Activated naive CD4-positive, alpha-beta T cell treated with Interleukin-2 at 50 U/mL for 16 hours (primary cell): ENCODE measurements at regions not wholly inside any gene's neighbourhood (a gene's known extent, or its start where the extent isn't known, plus 50 kb on each side); places are given as distances from the start of the nearest gene placed in this dataset.

Experiments
- DNase-seq: peaks from one replicate; pipeline ENCODE4 v3.0.0-alpha.2; 2020

DNA sequence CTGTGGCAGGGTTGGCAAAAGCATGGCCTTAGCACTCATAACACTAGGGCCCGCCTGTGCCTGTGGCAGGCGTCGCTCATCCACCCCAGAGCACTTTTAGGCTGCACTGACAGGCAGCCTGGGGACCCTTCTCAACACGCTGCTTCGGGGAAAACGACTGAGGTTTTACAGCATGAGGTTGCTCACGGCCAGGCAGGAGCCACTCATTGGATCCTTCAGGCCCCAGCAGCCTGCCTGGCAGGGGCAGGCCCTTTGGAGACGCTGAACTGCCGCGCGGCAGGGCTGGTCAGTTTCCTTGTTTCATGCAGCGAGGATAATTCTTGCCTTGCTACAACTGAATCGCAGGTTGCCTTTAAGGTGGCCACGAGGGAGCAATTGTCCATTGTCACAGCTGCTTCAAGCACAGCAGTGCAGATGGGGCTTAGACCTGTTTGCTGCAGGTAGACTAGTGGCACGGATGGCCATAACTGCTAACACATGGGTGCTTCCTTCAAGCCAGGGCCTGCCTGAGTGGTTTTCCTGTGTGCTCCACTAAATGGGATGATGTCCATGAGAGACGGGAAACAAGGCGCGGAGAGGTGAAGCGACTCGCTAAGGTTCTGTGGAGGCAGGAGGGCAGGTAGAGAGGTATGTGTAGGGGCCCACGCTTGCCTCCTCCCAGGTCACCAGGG lies 49.9 kb upstream of the HS6ST1 start:
- no peak for DNase-seq

GRCh38 chr2:128369108-128369555 lies 50.5 kb upstream of the HS6ST1 start:
- DNase-seq, result no peak

- DNase-seq, result no peak
Observed at GRCh38 chr2:128369602-128370467, 51.2 kb upstream of the HS6ST1 start.

- DNase-seq, result no peak
Observed at GRCh38 chr2:128370468-128371247, 52.0 kb upstream of the HS6ST1 start.

GRCh38 chr2:128371248-128371630 lies 52.6 kb upstream of the HS6ST1 start:
- DNase-seq, result no peak

DNA sequence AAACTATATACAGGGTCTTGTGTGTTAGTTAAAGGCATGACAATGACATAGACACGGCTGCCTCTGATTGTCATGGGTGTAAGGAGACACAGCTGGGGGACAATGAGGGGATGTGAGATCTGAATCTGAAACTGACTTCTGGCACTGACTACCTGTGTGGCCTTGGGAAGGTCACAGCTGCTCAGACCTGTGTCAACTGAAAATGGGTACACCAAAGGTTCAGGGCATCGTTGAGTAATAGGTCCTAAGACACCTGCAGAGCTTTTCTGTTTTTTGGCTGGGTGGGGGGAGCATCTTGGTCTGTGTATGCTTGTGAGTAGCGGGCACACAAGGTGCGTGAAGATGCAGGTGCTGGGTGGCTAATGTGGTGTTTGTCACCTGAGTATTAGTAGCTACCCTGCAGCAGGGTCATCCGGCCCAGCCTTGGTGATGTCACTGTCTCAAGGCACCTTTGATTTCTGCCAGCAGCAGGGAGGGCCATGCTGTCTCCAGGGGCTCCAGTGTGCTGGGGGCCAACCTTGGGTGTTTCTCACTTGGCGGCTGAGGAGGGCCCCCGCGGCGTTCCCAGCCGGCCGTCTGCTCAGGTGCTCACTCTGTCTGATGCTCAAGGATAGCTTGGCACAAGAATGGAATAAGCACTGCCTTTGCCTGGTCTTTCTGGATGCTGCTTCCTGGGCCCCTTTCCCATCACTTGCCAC lies 53.1 kb upstream of the HS6ST1 start:
- no peak for DNase-seq

GRCh38 chr2:128372621-128373341 lies 54.1 kb upstream of the HS6ST1 start:
- DNase-seq, result no peak

DNA sequence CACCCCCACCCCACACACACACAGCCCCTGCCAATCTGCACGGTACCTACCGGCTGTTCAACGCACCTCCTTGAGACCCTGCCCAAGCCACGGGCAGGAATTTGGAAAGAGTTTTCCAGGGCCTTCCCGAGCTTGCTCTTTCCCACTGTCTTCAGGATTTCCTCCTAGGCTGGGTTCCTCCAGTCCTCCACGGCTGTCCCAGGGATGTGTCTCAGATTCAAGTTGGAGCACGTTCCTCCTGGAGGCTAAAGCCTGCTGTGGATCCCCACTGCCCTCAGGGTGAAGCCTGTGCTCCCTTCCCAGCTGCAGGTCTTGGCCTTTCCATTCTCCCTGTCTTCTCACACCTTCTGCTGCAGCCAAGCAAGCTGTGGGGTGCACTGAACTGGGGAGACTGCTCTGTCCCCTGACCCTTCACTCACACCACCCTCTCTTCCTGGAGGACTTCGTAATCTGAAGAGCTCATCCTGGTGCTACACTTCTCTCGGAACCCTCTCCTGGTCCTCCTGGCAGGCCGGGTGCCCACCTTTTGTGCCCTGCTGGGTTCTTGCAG lies 54.9 kb upstream of the HS6ST1 start:
- no peak for DNase-seq

GRCh38 chr2:128374001-128374710 lies 55.5 kb upstream of the HS6ST1 start:
- no peak for DNase-seq

- no peak for DNase-seq
Observed at GRCh38 chr2:128374711-128375413, 56.2 kb upstream of the HS6ST1 start.

- no peak for DNase-seq
Observed at GRCh38 chr2:128375454-128375853, 56.8 kb upstream of the HS6ST1 start.

DNA sequence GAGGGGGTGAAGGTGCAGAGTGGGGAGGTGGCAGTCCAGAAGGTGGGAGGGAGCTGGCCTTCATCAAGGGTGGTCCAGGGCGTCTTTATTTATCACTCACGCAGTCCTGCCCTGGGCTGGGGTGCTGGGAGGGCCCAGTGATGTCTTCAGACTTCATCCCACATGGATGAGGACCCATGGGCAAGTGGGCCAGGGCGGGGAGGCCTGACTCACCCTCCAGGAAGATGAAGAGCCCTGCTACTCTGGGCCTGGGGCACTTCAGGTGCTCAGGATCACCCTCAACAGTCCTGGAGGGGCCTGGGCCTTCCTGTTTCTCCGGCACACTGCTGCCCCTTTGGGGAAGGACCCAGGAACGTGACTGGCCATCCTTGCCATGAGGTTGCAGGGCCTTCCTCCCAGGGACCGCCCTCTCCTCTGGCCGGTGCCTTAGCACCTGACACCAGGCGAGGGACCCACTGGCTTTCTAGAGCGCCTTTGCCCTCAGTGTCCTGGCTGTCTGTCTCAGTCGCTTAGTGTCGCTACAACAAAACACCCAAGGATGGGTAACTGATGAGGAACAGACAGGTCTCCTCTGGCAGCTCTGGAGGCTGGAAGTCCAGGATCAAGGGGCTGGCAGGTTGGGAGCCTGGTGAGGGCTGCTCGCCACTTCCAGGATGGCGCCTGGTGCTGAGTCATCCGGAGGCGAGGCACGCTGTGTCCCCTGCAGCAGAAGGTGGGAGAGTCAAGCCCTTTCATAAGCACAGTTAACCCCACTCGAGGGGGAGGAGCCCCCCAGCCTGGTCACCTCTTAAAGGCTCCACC lies 57.8 kb upstream of the HS6ST1 start:
- DNase-seq, result no peak

DNA sequence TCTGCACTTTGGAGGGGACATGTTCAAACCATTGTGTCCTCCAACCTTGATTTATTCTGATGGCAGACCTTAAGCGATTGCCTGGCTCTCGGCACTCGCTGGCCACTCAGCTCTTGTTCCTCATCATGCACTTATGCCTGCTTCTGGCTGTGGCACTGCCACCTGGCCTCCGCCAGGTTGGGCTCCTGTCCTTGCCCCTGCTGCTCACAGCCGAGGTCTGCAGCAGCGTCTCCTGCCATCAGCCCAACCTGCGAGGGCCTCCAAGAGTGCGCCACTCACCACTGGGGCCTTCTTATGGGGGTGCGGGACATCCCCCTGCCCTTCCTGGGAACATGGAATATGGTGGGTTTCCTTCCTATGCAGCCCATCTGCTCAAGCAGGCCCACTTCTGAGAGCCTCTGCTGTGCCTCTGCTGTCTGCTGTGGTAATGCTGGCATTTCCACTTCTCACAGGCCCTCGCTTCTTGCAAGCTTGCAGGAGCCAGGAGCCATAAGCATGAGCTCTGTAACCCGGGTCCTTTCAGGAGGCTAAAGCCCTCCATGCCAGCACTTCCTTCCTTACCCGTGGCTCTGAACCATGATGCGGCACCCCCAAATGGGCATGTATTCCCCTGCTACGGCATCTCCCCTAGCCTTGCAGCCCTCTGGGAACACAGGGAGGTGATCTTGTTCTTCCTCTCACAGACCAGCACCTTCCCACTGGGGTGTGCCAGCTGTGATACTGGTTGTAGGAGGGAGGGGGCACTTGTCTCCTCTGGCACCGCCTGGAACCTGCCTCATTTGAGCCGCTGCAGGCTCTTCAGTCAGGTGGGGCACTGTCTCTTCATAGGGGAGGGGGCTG lies 58.6 kb upstream of the HS6ST1 start:
- DNase-seq, result no peak

- no peak for DNase-seq
Observed at GRCh38 chr2:128378231-128379020, 59.8 kb upstream of the HS6ST1 start.

DNA sequence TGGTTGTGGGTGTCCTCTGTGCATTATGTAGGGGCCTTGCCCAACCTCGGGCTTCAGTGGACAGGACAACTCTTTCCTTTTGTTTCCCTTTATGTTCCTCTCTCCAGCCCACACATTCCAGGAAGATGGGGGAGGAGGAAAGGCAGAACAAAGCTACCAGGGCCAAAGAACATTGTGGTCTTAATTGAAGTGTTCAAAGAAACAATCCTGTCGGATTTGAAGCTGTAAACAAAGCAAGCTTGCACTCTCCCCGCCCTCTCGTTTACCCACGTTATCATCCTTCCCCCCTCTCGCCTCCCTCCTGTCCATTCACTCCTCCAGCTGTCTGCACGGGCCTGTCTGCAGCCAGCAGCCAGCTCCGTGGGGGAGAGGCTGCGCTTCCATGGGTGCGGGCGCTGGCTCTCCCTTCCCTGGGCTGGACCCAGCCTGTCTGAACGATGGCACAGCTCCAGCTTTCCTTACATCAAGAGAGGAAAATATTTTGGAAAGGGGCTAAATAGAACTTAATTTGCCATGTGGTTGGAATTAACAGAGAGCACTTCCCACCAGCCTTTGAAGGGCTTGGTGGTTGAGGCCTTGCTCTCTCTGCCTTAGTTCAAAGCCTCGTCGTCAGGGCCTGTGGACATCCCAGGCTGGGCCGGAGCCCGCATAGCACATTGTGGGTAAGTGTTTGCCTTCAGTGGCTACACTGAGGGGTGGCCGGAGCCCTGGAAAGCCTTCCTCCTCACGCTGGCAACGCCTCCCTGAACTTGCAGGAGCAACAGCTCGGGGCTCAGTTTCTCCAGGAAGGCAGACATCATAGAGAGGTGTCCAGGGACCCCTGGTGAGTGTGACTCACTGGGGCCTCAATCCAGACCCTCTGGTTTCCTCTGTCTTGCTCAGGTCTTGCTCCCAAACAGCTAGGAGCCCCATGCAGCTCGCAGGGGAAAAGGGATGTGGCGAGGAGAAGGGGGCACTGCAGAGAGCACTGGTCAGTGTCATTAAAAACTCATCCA lies 60.6 kb upstream of the HS6ST1 start:
- DNase-seq, result no peak

DNA sequence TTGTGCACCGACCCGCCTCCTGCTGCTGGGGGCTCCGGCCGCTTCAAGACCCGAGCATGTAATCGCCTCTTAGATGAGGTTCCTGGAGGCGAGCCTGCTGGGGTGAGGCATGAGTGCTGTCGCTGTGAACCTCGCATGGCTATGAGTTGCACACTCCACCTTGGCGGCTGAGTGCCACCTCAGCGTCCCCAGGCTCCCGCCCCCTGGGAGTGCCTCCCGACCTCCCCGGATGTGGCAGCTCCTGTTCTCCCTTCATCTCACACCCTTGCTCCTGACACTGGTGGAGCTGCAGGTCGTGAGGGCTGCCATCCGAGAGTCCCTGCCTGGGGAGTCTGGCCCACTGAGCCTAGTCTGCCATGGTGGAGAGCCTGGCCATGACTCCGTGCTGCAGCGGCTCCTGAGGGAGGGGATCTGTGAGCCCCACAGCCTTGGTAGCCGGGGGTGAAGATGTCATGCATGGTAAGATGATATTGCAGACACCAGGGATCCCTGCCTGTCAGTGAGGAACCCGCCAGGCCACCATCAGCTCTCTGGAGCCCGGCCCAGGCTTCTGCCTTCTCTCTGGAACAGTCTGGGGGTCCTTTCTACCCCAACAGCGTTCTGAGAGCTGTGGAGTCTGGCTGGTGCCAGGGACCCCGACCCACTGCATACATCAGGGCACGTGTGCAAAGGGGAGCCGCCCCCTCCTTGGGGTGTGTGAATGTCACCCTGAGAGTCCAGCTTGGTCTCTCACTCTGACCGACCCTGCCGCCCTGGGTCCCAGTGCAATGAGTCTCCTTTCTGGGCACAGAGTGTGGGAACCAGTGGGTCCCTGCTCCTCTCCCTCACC lies 61.6 kb upstream of the HS6ST1 start:
- DNase-seq, result no peak
